GM19324 (cell line): ENCODE measurements at regions not wholly inside any gene's neighbourhood (a gene's known extent, or its start where the extent isn't known, plus 50 kb on each side); places are given as distances from the start of the nearest gene placed in this dataset.

Experiments
- ATAC-seq: cut with Tn5 transposase; IDR thresholded peaks from one replicate; pipeline ENCODE4 v1.9.1; 2021; ENCODE audit warnings: mild to moderate bottlenecking, moderate library complexity; ENCODE audit not compliant: unreplicated experiment, low FRiP score

DNA sequence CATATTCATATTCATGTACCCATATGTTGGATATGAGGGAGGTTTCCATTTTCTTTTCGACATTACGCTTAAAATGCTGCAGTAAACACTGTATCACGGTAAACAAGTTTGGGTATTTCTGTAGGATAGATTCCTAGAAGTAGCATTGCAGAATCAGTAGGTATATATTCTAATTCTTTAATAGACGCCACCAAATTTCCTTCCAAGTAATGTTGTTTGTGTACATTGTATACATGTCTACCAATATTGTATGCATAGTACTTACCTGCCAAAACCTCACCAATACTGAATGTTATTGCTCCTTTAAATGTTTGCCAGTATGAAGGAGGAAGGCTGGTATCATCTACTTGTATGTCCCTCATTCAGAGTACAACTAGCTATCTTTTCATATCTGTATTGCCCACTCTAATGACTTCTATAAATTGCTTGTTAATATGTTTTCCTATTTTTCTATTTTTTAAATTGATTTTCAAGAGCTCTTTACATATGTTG lies 56.1 kb upstream of the ZNF536 start:
- ATAC-seq, result no peak

DNA sequence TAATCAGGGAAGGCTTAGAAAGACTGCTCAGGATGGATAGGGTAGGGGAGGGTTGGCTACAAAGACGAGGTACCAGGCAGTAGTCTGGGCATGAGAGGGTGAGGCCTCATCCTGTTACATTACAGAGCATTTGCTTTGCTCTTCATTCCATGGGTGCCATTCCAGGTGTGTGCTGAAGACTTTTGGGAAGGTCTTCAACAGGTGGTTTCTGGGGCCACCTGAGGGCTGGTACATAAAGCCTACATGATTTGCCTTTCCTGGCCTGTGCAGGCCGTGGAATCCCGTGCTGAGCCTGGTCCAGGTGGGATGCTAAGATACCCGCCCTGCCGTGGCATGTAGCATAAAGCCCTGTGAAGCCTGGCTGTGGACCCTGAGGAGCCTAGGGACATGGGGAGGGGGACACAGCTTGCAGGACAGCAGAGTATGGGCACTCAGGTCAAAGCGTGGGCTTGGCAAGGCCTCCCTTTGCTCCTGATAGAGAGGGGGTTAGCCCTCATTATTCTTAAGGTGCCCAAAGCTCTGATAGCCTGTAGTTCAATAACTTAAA lies 55.6 kb upstream of the ZNF536 start:
- ATAC-seq, result no peak

DNA sequence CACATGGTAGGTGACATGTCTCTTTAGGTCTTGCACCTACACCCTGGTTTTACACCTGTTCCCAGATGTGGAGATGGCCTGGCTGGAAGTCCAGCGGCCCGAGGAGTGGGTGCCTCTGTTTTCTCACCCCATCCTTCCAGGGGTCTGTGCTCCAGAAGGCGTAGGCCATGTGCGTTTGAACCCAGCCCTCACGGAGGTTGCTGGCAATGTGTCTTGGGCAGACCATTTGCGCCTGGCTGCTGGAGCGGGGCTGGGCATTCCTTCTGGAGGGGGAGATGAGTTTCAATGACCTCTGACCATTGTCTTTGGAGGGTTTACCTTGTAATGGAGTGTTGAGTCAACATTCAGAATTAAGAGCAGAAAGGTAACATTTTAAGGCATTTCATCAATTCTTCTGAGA lies 54.8 kb upstream of the ZNF536 start:
- ATAC-seq, result no peak

DNA sequence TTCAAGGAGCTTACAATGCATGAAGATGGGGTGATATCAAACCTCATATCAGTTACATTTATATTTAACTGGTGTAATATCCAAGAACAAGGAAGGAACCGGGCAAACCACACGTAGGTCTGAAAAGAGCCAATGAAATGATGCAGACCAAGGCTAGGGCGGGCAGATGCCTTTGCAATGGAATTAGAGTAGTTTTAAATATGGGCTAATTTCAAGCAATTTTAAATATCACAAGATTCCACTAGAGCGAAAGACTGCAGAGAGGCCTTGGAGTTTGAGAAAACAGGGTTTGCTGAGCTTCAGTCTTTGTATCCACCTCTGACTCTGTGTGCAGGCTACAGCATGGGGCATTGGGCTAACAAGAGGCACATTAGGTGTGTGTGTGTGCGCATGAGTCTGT lies 53.9 kb upstream of the ZNF536 start:
- ATAC-seq, result no peak

DNA sequence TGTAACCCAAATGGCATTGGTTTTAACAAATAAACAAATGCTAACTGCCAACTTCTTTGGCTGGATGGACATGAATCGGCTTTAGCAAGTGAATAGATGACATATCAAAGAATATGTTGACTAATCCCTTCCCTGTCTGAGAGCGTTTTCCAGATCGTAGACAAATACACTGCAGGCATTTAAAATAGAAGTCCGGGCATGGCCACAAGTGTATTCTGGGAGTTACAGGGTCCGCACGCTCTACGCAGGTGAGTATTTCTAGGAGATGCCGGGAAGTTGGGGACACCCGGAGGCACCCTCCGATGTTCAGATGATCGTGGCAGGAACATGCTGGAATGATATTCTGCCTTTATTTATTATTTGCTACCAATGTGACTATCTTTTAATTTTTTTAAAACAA lies 53.2 kb upstream of the ZNF536 start:
- no peak for ATAC-seq

DNA sequence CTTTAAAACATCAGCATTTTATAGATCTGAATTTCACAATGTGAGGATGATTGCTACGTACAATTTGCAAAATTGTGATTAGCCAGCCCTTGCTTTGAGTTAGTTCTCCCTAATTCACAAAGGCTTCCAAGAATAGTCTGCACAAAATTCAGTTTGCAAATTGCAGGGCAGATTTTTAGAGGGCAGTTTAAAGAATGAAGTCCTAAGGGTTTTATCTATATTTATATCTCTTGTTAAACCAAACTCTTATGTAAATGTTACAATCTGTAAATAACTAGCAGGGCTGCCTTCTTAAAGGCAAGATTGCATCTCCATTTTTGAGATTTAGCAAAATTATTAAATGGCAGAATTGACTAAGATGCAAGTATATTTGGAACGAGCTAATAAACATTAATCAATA lies 52.8 kb upstream of the ZNF536 start:
- ATAC-seq, result no peak

DNA sequence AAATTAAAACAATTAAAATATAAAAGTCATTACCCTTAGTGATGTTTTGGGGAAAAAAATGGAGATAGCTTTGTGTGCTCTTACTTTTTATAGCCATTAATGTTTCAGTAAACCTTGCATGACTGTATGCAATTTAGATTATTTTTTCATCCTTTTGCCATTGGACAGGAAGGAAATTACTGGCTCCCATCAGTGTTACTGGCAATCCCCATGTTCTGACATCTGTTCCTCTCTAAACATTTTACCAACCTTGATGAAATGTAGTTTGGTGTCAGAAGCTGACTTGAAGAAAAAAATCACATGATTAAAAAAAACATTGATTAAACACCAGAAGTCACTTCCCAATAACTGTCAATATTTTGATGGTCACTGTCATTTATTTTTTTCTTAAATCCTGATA lies 52.3 kb upstream of the ZNF536 start:
- ATAC-seq, result no peak

DNA sequence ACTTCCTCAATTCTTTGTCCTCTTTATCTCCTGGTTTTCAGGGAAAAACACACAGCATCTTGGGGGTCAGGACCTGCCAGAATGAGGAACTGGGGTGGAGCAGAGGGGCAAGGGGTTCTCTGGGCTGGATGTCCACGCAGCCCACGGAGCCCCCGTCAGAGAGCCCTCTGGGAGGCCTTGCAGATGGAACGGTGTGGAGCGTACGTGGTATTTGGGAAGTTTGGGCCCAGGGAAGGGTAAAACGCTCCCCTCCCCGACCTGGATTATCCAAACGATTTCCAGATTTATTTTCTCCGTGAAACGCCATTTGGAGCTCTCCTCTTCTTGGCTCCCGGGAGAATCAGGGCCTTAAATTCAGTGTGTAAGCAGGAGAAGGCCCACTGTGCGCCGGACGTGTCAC lies 51.7 kb upstream of the ZNF536 start:
- ATAC-seq, result no peak

DNA sequence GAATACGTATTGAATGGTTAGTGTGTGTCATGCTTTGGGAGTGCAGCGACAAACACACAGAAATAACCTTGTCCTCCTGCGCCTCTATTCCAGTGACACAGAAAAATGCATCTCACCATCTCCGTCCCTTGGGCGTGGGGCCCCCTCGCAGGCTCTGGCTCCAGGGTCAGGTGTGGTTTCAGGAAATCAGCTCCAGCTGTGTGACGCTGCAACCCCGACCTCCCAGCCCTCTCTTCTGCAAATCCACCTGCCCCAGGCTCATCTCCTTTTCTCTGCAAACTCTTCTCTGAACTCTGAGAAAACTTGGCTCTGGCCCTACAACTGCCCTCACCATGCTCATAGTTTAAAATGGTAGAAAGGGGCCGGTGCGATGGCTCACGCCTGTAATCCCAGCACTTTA lies 51.3 kb upstream of the ZNF536 start:
- ATAC-seq, result no peak
